HG03558 (cell line): ENCODE measurements at regions not wholly inside any gene's neighbourhood (a gene's known extent, or its start where the extent isn't known, plus 50 kb on each side); places are given as distances from the start of the nearest gene placed in this dataset.
"Not testable (repeated sequence)": the region's sequence is repeated elsewhere in the genome, so short reads cannot be mapped to it uniquely, and the experiment has no call there.

Experiments
- ATAC-seq: cut with Tn5 transposase; IDR thresholded peaks from one replicate; pipeline ENCODE4 v1.9.1; 2021; ENCODE audit warnings: moderate number of reproducible peaks; ENCODE audit not compliant: unreplicated experiment; ENCODE audit errors: extremely low read depth

DNA sequence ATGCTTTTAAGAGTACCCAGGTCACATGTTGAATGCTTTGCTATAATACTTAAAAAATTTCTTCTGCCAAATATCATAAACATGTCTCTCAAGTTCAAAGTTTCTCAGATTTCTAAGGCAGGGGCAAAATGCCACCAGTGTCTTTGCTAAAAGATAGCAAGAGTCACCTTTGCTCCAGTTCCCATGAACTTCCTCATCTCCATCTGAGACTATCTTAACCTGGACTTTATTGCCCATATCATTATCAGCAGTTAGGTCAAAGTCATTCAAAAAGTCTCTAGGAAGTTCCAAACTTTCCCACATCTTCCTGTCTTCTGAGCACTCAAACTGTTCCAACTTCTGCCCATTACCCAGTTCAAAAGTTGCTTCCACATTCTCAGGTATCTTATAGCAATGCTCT, 307.6 kb upstream of the TNC start:
- ATAC-seq: no peak

DNA sequence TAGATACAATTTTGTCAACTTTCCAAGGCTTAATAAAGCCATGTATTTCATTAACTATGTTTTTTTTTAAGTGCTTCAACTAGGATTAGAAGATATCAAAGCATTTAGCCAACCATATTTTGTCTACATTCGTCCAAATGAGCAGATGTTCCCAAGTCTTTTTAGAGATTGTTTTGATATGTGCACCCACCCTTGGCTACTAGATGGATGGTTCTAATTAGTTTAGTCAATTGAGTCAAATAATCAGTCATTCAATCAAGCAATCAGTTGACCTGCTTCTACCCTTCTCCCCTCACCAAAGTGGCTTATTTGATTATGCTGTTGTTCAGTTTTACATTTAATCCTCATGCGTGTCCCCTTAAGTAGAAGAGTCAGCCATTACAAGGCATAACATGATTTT, 319.5 kb upstream of the TNC start:
- no peak for ATAC-seq

GRCh38 chr9:115439641-115440040, 321.7 kb upstream of the TNC start:
- no peak for ATAC-seq

DNA sequence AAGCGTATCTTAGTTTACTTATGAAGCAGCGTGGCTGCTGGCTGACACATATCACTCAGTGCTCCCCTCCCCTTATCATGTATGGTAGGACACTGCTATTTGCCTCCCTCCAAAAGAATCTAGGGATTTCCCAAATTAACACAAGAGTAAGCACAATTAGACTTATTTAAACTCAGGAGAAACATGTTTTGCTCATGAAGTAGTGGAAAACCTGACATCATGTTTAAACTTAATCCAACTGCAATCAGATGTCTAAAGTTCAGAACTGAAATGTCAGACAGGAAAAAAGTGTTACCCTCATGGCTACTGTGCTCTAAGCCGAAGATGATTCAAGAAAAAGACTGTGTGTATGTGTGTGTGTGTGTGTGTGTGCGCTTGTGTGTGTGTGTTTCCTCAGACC, 324.1 kb upstream of the TNC start:
- ATAC-seq: no peak

- no peak for ATAC-seq
Observed at GRCh38 chr9:115443890-115444289, 325.9 kb upstream of the TNC start.

- no peak for ATAC-seq
Observed at GRCh38 chr9:115444959-115445358, 327.0 kb upstream of the TNC start.

DNA sequence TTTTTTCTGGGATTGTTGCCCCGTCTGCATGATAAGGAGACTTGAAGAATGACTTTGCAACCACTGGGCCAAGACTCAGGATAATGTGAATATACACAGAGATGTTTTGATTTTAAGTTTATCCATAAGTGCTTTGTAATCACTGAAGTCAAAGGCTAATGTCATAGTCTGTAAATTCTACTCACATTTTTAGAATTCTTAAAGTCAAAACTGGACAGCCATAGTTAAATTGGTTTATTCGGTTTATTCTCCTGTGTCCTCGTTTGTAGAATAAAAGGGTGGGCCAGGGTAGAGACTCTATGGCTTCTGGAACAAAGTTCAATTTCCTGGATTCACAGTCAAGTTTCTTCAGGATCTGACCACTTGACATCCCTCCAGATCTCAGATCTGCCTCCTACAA, 327.7 kb upstream of the TNC start:
- ATAC-seq: no peak

DNA sequence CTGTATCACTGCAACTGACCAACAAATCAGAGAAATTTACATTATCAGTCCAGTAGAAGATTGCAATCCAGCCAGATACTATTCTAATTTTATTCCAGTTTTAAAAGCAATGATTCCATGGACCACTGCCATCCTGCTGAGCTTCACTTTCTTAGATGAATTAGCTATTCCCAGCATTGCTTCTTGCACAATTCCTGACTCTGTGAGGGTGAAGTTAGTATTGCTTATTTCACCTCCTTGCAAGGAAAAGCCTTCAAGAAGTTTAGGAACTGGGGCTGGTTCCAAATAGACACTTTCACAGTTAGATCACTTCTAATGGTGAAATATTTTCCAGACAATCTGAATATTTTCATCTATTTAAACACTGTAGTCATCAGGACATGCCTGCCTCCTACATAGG, 338.6 kb upstream of the TNC start:
- ATAC-seq: no peak

DNA sequence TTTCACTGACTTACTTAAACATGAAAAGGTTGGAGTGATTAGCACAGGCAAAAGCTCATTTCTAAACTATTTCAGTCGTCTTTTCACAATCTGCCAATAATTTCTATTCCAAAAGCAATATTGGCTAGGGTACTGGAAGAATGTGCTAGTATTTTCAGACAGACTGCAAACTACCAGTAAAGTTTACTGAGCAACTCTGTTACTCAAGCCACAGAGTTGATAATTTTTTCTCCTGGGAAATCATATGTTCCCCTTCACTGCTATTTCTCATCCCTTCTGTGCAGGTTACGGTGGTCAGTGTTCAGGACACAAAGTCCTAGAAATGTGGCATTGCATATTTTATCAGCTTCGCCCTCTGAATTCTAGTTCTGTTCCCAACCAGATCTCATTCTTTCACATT, 343.3 kb upstream of the TNC start:
- no peak for ATAC-seq

DNA sequence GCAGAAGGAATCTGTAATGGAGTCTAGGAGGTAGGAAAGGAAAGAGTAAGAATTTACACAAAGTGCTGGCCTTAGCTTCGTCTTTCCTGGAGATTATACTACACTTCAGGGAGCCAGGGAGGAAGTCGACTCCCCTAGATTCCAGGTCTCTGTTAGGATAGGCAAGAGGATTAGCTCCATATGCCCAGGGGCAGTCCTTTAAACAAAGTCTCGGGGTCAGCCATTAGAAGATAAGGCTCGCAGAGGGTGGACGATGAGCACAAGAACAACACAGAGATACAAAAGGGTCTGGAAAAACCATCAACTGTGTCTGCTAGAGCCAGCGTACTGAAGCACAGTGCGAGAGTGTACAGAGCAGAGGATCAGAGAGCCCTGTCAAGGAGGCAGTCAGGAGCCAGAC, 344.7 kb upstream of the TNC start:
- ATAC-seq: no peak

- ATAC-seq: no peak
Observed at GRCh38 chr9:115466756-115467155, 348.8 kb upstream of the TNC start.

DNA sequence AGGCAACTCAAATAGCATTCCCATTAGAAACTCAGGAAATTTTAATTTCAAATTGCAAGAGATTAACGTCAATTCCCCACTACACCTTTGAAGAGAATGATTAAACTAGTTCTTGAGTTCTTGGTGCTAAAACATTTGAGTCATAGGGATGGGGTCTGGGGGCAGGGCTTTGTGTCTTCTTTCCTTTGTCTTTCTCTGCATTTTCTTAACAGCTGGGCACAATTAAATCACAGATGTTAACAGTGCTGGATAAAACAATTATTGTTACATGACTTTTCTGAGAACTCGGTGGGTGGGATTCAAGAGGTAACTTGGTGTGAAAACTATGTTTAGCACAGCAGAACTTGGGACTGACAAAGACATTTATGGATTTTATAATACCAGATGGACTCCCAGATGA, 351.9 kb upstream of the TNC start:
- no peak for ATAC-seq

- not testable (repeated sequence) for ATAC-seq
Observed at GRCh38 chr9:115473032-115473431, 355.1 kb upstream of the TNC start.

- no peak for ATAC-seq
Observed at GRCh38 chr9:115481769-115482168, 363.8 kb upstream of the TNC start.

DNA sequence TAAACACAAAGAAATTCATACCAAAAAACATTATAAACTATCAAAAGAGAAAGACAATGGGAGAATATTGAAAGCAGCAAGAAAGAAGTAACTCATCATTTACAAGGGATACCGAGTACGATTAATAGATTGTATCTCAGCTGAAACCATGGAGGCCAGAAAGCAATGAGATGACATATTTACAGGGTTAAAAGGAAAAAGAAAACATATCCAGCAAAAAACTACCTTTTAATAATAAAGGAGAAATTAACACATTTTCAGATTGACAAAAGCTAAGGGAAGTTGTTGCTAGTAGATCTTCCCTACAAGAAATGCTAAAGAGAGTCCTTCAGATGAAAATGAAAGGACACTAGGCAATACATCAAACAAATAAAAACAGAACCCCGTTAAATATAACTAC, 364.8 kb upstream of the TNC start:
- ATAC-seq: no peak

DNA sequence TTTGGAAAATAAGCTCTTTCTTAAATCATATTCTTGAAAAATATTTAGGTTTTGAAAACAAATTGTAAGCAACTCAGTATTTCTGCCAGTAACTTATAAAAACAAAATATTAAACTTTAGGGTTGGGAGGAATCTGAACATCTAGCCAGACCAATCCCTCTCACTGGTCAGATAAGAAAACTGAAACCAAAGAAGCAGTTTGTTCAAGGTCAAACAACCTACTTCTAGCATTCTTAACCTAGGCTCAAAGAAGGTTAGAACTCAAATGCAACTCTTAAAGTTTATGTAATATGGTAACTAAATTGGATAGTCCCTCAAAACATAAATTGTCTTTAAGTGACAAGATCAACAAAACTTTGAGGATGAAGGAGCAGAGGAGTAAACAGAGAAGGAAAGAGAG, 374.9 kb upstream of the TNC start:
- ATAC-seq: no peak

GRCh38 chr9:115494393-115494792, 376.4 kb upstream of the TNC start:
- ATAC-seq: no peak

- ATAC-seq: no peak
Observed at GRCh38 chr9:115495052-115495635, 377.2 kb upstream of the TNC start.

DNA sequence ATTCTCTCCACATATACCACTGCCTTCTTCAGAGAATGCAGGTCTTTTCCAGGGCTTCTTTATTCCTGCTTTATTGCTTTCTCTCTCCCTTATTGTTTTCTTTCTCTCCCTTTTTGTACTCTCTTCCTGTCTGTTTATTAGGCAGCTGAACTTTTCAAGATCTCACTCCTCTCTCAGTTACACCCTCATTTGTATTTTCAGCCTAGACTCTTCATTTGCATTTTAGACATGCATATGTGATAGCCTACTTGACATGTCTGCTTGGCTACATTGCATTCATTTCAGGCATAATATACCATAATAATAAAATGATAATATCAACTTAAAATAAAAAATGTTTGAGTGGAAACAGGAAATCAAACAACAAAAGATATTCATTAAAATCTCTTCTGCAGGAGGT, 377.9 kb upstream of the TNC start:
- ATAC-seq: no peak

DNA sequence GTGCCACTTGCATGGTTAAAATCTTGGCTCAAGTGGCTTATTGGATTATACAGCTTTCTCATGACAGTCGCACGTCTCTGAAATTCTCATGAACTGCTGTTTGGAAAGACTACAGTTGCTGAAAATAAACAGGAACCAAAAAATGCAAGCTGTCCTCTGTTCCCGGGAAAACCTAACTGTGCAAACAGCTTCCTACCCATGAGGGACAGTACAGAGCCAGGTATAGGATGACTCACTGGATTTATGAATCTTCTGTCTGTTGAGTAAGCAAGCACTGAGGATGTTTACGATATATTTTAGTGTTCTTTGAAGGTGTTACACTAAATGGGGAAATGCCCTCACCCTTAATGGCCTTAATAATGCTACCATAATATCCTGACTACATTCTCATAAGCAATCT, 380.3 kb upstream of the TNC start:
- ATAC-seq: no peak

DNA sequence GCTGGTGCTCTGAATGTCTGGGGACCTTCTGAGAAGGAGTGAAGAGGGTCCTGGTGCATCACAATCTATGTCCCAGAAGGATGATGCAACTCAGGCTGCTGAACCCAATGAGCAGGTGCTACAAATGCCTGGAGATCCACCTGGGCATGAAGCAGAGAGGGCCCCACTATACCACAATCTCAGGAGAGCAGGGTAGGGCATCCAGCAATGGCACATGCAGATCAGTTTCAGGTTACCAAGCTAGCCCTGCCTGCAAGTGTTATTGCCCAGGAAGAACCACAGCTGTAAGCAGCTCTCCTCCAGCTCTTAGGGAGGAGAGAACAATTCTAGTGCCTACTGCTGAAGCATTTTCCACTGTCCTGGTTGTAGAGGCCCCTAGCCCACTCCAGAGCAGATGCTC, 389.2 kb upstream of the TNC start:
- ATAC-seq: no peak

DNA sequence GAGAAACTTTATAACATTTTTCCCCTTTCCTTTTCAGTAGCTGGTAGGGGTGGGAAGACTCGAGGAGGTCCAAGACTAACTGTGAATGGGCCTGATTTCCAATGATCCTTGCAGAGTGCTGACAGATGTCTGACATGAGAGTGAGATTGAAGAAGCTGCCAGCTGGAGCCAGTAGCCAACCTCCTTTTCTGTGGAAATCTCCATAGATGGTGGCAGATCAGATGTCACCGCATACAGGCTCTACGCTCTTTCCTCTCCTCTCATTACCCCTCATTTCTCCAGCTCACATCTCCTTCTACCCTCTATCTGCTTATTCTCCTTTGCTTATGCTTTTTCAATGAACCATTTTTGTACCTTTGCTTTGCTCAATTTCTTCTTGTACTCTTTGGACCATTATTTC, 395.2 kb upstream of the TNC start:
- ATAC-seq: no peak

GRCh38 chr9:115514454-115514853, 396.5 kb upstream of the TNC start:
- no peak for ATAC-seq
